ENCODE measurements at regions not wholly inside any gene's neighbourhood (a gene's known extent, or its start where the extent isn't known, plus 50 kb on each side); places are given as distances from the start of the nearest gene placed in this dataset.
"Not testable (repeated sequence)": the region's sequence is repeated elsewhere in the genome, so short reads cannot be mapped to it uniquely, and the experiment has no call there.

GRCh38 chr5:30365031-30365430, 828.5 kb upstream of the CDH6 start:
- H3K27me3 Mint-ChIP-seq; H3K36me3 Mint-ChIP-seq; H3K27ac Mint-ChIP-seq; H3K4me1 Mint-ChIP-seq (ENCODE audit: low read depth); DNase-seq; CTCF ChIA-PET; intact Hi-C loops (cut with micrococcal nuclease); POLR2A ChIA-PET; H3K4me3 Mint-ChIP-seq: not testable (repeated sequence)
- peaks cover 42% of the 10 kb centered on the region for H3K9me3 Mint-ChIP-seq

GRCh38 chr5:30357371-30357770, 836.1 kb upstream of the CDH6 start:
- ChIA-PET POLR2A (no interaction called here), CTCF (interaction anchor here (0.6 kb wide), 1 partner anchor 1098 kb away, joined by 3 read pairs; no protein-coding TSS in a partner anchor)
- H3K4me3 Mint-ChIP-seq = no peak overlapping the region
- no peaks in the 10 kb centered on the region for H3K4me1 Mint-ChIP-seq (ENCODE audit: low read depth)
- no peak for DNase-seq
- no peaks in the 10 kb centered on the region for H3K36me3 Mint-ChIP-seq
- no peak overlapping the region for H3K27ac Mint-ChIP-seq
- intact Hi-C loops (cut with micrococcal nuclease) = no loop called here
- H3K9me3 Mint-ChIP-seq = peaks cover 20% of the 10 kb centered on the region
- no peaks in the 10 kb centered on the region for H3K27me3 Mint-ChIP-seq

- Mint-ChIP-seq H3K4me1 (ENCODE audit: low read depth) (no peaks in the 10 kb centered on the region), H3K36me3 (no peaks in the 10 kb centered on the region), H3K27me3 (no peaks in the 10 kb centered on the region), H3K27ac (no peak overlapping the region), H3K4me3 (no peak overlapping the region), H3K9me3 (peaks cover 9% of the 10 kb centered on the region)
- DNase-seq = no peak
- ChIA-PET POLR2A (no interaction called here), CTCF (interaction anchor here (0.7 kb wide), 1 partner anchor 9 kb away, joined by 3 read pairs; no protein-coding TSS in a partner anchor)
- intact Hi-C loops (cut with micrococcal nuclease) = no loop called here
These were observed 837.8 kb upstream of the CDH6 start for GRCh38 chr5:30355675-30356074.

GRCh38 chr5:30347858-30348257, 845.6 kb upstream of the CDH6 start:
- Mint-ChIP-seq H3K9me3 (peaks cover 13% of the 10 kb centered on the region), H3K36me3 (no peaks in the 10 kb centered on the region), H3K27ac (no peak overlapping the region), H3K27me3 (no peaks in the 10 kb centered on the region), H3K4me3 (no peak overlapping the region), H3K4me1 (ENCODE audit: low read depth) (no peaks in the 10 kb centered on the region)
- no peak for DNase-seq
- POLR2A ChIA-PET = no interaction called here
- CTCF ChIA-PET = no interaction called here
- intact Hi-C loops (cut with micrococcal nuclease) = no loop called here

- intact Hi-C loops (cut with micrococcal nuclease); H3K27ac Mint-ChIP-seq; H3K27me3 Mint-ChIP-seq; H3K4me1 Mint-ChIP-seq (ENCODE audit: low read depth); DNase-seq; CTCF ChIA-PET; H3K4me3 Mint-ChIP-seq; POLR2A ChIA-PET; H3K36me3 Mint-ChIP-seq: not testable (repeated sequence)
- H3K9me3 Mint-ChIP-seq = peaks cover 13% of the 10 kb centered on the region
These were observed 847.7 kb upstream of the CDH6 start for GRCh38 chr5:30345539-30346345.

GRCh38 chr5:30343707-30344106, 849.8 kb upstream of the CDH6 start:
- H3K4me3 Mint-ChIP-seq = no peak overlapping the region
- ChIA-PET POLR2A (no interaction called here), CTCF (no interaction called here)
- intact Hi-C loops (cut with micrococcal nuclease) = no loop called here
- no peaks in the 10 kb centered on the region for H3K36me3 Mint-ChIP-seq
- no peaks in the 10 kb centered on the region for H3K4me1 Mint-ChIP-seq (ENCODE audit: low read depth)
- H3K27ac Mint-ChIP-seq = no peak overlapping the region
- H3K27me3 Mint-ChIP-seq = no peaks in the 10 kb centered on the region
- no peak for DNase-seq
- peaks cover 14% of the 10 kb centered on the region for H3K9me3 Mint-ChIP-seq

GRCh38 chr5:30341466-30341865, 852.0 kb upstream of the CDH6 start:
- no peaks in the 10 kb centered on the region for H3K36me3 Mint-ChIP-seq
- POLR2A ChIA-PET = no interaction called here
- intact Hi-C loops (cut with micrococcal nuclease) = no loop called here
- CTCF ChIA-PET = no interaction called here
- no peak overlapping the region for H3K27ac Mint-ChIP-seq
- no peak overlapping the region for H3K4me3 Mint-ChIP-seq
- DNase-seq = no peak
- H3K27me3 Mint-ChIP-seq = no peaks in the 10 kb centered on the region
- H3K9me3 Mint-ChIP-seq = peaks cover 14% of the 10 kb centered on the region
- no peaks in the 10 kb centered on the region for H3K4me1 Mint-ChIP-seq (ENCODE audit: low read depth)

GRCh38 chr5:30337084-30337573, 856.4 kb upstream of the CDH6 start:
- Mint-ChIP-seq H3K4me3 (no peak overlapping the region), H3K9me3 (peaks cover 10% of the 10 kb centered on the region), H3K36me3 (no peaks in the 10 kb centered on the region), H3K27ac (no peak overlapping the region), H3K27me3 (no peaks in the 10 kb centered on the region), H3K4me1 (ENCODE audit: low read depth) (no peaks in the 10 kb centered on the region)
- no peak for DNase-seq
- intact Hi-C loops (cut with micrococcal nuclease) = no loop called here
- ChIA-PET POLR2A (no interaction called here), CTCF (no interaction called here)

GRCh38 chr5:30331534-30331933, 862.0 kb upstream of the CDH6 start:
- no peaks in the 10 kb centered on the region for H3K4me1 Mint-ChIP-seq (ENCODE audit: low read depth)
- ChIA-PET POLR2A (no interaction called here), CTCF (no interaction called here)
- no peaks in the 10 kb centered on the region for H3K36me3 Mint-ChIP-seq
- no peaks in the 10 kb centered on the region for H3K27me3 Mint-ChIP-seq
- intact Hi-C loops (cut with micrococcal nuclease) = no loop called here
- no peak overlapping the region for H3K27ac Mint-ChIP-seq
- no peak overlapping the region for H3K4me3 Mint-ChIP-seq
- H3K9me3 Mint-ChIP-seq = peaks cover 16% of the 10 kb centered on the region
- no peak for DNase-seq

- ChIA-PET POLR2A (no interaction called here), CTCF (no interaction called here)
- DNase-seq = no peak
- intact Hi-C loops (cut with micrococcal nuclease) = no loop called here
- H3K4me3 Mint-ChIP-seq = no peak overlapping the region
- no peak overlapping the region for H3K27ac Mint-ChIP-seq
- H3K27me3 Mint-ChIP-seq = no peaks in the 10 kb centered on the region
- H3K36me3 Mint-ChIP-seq = no peaks in the 10 kb centered on the region
- H3K9me3 Mint-ChIP-seq = peaks cover 12% of the 10 kb centered on the region
- no peaks in the 10 kb centered on the region for H3K4me1 Mint-ChIP-seq (ENCODE audit: low read depth)
These were observed 867.7 kb upstream of the CDH6 start for GRCh38 chr5:30325795-30326194.

- no peaks in the 10 kb centered on the region for H3K4me1 Mint-ChIP-seq (ENCODE audit: low read depth)
- no peak overlapping the region for H3K27ac Mint-ChIP-seq
- CTCF ChIA-PET = no interaction called here
- H3K9me3 Mint-ChIP-seq = peaks cover 13% of the 10 kb centered on the region
- no peaks in the 10 kb centered on the region for H3K36me3 Mint-ChIP-seq
- no peak for DNase-seq
- no peaks in the 10 kb centered on the region for H3K27me3 Mint-ChIP-seq
- POLR2A ChIA-PET = no interaction called here
- H3K4me3 Mint-ChIP-seq = no peak overlapping the region
- intact Hi-C loops (cut with micrococcal nuclease) = no loop called here
These were observed 869.4 kb upstream of the CDH6 start for GRCh38 chr5:30324083-30324482.

- no peaks in the 10 kb centered on the region for H3K4me1 Mint-ChIP-seq (ENCODE audit: low read depth)
- peaks cover 29% of the 10 kb centered on the region for H3K9me3 Mint-ChIP-seq
- intact Hi-C loops (cut with micrococcal nuclease) = no loop called here
- no peaks in the 10 kb centered on the region for H3K27me3 Mint-ChIP-seq
- no peaks in the 10 kb centered on the region for H3K36me3 Mint-ChIP-seq
- ChIA-PET POLR2A (no interaction called here), CTCF (no interaction called here)
- no peak for DNase-seq
- H3K27ac Mint-ChIP-seq = no peak overlapping the region
- no peak overlapping the region for H3K4me3 Mint-ChIP-seq
These were observed 905.6 kb upstream of the CDH6 start for GRCh38 chr5:30287890-30288289.

- CTCF ChIA-PET = no interaction called here
- intact Hi-C loops (cut with micrococcal nuclease) = no loop called here
- POLR2A ChIA-PET = no interaction called here
- Mint-ChIP-seq H3K9me3 (peaks cover 22% of the 10 kb centered on the region), H3K36me3 (no peaks in the 10 kb centered on the region), H3K4me3 (no peak overlapping the region), H3K27ac (no peak overlapping the region), H3K4me1 (ENCODE audit: low read depth) (no peaks in the 10 kb centered on the region), H3K27me3 (no peaks in the 10 kb centered on the region)
- no peak for DNase-seq
These were observed 914.2 kb upstream of the CDH6 start for GRCh38 chr5:30279237-30279636.

Measured in activated CD4-positive, alpha-beta memory T cell treated with anti-CD3 and anti-CD28 coated beads for 36 hours (primary cell).